GM12874 (cell line): ENCODE measurements at regions not wholly inside any gene's neighbourhood (a gene's known extent, or its start where the extent isn't known, plus 50 kb on each side); places are given as distances from the start of the nearest gene placed in this dataset.

Source experiments
- CTCF ChIP-seq: IDR thresholded peaks from 2 replicates; pipeline ENCODE4 v1.5.1; 2011; ENCODE audit warnings: low read depth, mild to moderate bottlenecking, control low read depth, low read length, moderate library complexity; ENCODE audit not compliant: insufficient read depth

- TF ChIP-seq CTCF: no peak
Measured at GRCh38 chr4:189204616-189205015, 736.1 kb upstream of the FRG1 start.

DNA sequence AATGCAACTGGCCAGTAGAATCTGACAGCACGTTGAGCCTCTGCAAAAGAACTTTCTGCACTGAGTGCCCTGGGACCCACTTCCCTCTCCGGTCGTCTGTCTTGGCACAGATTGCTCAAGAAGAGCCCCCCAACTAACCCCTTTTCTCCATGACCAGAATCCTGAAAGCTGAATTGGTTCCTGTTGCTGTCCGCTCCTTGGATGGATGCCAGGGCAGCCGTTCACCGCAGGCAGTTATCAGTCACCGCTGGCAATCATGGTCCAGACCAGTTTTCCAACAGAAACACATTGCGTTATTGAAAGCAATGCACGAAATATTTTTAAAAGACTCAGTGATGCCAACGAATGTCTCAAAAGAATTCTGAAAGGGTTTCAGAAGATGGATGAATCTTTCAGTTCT is 733.7 kb upstream of the FRG1 start:
- no peak for TF ChIP-seq CTCF

GRCh38 chr4:189207872-189208271 is 732.8 kb upstream of the FRG1 start:
- no peak for TF ChIP-seq CTCF

DNA sequence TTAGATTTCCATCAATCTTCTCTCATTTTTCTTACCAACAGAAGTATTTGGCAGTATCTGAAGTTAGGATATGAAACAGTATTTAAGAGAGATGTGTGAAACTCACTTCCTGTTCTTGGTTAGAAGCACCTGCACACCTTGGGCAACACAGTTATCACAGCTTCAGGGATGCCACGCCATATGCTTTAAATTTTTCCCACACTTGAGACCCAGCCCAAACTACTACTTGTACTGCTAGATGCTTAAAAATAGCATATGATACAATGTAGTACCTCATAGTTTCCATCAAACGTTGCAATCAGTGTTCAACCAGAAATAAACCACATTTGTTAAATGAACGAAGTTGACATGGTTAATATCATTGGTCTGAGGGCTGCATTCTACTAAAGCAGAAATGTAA is 725.1 kb upstream of the FRG1 start:
- TF ChIP-seq CTCF: no peak

GRCh38 chr4:189221691-189222090 is 719.0 kb upstream of the FRG1 start:
- TF ChIP-seq CTCF: no peak

GRCh38 chr4:189228726-189229125 is 711.9 kb upstream of the FRG1 start:
- no peak for TF ChIP-seq CTCF

DNA sequence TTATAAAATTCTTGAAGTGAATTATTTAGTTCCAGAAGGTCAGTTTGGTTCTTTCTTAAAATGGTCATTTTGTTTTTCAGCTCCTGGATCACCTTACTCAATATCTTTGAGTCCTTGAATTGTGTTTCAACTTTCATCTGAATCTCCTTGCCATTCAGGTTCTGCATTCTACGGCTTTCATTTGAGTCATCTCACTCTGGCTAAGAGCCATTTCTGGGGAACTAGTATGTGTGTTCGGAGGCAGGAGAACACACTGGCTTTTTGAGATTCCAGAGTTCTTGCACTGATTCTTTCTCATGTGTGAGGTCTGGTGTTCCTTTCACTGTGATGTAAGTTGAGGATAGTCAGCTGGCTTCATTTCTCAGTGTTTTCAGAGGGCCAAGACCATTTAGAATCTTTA is 708.4 kb upstream of the FRG1 start:
- TF ChIP-seq CTCF: no peak

DNA sequence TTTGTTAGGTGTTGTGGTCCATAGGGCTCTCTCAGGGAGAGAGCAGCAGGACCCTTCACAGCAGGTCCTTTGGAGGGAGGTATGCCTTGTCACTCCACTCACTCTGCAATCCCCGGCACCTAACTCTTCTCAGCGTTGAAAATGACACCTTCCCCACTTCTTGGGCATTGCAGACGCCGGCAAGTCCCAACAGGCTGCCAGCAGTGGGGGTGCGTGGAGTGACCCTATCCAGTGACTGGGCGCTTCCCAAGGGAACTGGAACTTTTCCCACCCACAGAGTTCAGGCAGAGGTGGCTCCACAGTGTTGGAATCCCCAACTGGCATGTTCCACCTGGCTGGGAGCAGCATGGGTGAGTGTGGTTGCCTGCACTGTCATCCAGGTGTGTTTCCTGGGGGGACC is 705.1 kb upstream of the FRG1 start:
- no peak for TF ChIP-seq CTCF
